GM21786 (cell line): ENCODE measurements at regions not wholly inside any gene's neighbourhood (a gene's known extent, or its start where the extent isn't known, plus 50 kb on each side); places are given as distances from the start of the nearest gene placed in this dataset.

Experiments used
- ATAC-seq: cut with Tn5 transposase; IDR thresholded peaks from one replicate; pipeline ENCODE4 v1.9.1; 2021; ENCODE audit not compliant: unreplicated experiment

DNA sequence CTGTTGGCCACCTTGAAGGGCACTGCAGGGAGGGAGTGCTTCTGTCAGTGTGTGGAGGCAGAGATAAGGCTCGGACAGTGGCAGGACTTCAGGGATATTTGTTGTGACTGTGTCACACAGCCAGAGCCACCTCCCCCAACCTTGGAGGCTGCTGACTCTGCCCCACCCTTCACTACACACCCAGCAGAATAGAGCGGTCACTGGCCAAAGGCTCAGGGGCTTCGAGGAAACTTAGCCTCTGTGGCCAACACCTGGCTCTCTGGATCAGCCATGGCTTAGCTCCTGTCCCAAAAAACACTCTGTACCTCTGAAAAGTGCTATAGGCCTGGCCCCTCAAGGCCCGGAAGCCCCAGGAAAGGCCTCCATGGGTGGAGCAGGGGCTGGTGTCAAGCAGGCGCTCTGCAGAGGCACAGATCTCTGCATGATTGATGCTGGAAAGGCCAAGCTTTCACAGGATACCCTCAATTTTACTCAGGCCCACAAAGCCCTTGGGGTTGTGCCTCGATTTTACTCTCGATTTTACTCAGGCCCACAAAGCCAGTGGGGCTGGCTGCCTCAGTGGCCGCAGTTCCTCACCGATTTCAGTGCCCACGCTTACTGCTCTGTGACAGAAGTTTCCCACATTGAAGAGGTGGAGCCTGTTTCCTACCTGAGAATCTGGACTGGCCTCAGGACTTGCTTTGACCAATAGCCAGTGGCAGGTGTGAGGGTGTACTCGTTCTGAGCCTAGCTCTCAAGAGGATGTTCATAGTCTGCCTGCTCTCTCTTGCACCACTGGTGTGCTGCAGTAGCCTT lies 113.2 kb upstream of the GPR26 start:
- peak; percentile 53 for ATAC-seq

DNA sequence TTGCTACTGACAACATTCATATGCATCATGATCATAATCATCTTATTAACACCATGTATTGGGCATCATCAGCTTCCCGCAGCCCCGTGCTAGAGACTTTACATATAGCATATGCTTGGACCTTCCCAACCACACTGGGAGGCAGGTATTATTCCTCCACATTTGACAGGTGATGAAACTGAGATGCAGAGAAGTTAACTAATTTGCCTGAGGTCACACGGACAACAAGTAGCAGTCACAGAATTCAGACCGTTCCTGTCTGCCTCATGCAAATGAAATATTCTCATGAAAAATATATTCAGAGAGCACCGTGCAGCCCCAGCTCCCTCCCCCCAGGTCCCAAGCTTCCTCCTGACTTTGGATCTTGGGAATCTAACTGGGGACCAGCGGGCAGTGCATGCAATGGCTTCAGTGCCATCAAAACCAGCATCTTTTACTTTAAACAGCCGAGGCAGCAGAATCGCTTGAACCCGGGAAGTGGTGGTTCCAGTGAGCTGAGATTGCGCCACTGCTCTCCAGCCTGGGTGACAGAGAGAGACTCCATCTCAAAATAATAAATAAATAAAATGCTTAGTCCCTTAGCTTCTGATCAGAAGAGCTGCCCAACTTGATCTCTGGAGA lies 112.2 kb upstream of the GPR26 start:
- ATAC-seq, result peak; percentile 37

GRCh38 chr10:123554656-123555055 lies 111.5 kb upstream of the GPR26 start:
- no peak for ATAC-seq

DNA sequence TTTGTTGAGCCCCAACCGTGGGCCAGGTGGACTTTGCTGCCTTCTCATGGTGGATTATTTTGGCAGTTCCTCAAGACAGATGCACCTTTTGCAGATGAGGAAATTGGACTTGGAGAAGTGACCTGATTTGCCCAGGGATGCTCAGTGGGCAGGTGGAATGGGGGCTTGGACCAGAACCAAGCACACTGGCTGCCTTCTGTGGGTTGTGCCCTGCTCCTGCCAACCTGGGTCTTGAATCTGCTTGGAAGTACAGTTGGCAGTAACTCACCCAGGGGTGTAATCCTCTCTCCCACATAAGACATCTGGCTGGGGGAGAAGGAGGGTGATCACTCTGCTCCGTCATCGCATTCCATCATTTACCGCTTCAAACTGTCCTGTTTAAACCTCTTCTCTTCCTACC lies 110.5 kb upstream of the GPR26 start:
- ATAC-seq, result no peak

- no peak for ATAC-seq
Observed at GRCh38 chr10:123556049-123556448, 110.1 kb upstream of the GPR26 start.

DNA sequence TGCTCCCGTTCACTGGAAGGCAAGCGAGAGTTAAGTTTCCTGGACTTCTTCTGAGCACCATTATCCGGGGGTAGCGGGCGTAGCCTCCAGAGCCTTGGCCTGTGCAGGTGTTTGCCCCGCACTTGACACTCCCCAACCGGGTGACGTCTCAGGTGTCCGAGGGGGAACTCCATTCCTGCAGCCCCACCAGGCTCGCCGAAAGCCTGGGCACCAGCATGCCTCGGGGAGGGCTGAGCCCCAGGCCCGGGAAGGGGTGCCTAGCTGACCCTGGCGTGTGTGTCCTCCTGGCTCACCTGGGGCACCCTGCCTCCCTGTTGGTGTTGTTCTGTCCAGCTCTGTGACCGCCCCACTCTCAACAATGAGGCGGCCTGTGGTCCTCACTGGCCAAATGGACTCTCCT lies 109.4 kb upstream of the GPR26 start:
- ATAC-seq, result no peak

- ATAC-seq, result no peak
Observed at GRCh38 chr10:123557366-123558108, 108.6 kb upstream of the GPR26 start.

DNA sequence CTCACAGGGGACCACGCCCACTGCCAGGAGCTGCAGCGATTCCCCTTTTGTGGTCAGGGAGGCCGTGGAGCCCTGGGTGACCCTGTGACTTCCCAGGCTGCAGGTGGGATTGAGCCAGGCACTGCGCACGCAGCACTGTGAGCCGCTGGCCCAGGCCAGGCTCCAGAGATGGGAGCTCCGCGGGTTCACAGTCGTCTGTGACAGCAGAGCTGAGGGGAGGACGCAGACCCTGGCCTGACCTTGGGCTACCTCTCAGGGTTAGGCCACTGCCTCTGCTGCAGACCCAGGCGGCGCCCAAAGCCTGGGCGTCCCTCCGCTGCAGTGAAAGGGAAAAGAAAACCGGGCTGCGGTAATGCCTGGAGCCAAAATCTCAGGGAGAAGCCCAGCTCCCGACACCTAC lies 107.5 kb upstream of the GPR26 start:
- ATAC-seq, result no peak

DNA sequence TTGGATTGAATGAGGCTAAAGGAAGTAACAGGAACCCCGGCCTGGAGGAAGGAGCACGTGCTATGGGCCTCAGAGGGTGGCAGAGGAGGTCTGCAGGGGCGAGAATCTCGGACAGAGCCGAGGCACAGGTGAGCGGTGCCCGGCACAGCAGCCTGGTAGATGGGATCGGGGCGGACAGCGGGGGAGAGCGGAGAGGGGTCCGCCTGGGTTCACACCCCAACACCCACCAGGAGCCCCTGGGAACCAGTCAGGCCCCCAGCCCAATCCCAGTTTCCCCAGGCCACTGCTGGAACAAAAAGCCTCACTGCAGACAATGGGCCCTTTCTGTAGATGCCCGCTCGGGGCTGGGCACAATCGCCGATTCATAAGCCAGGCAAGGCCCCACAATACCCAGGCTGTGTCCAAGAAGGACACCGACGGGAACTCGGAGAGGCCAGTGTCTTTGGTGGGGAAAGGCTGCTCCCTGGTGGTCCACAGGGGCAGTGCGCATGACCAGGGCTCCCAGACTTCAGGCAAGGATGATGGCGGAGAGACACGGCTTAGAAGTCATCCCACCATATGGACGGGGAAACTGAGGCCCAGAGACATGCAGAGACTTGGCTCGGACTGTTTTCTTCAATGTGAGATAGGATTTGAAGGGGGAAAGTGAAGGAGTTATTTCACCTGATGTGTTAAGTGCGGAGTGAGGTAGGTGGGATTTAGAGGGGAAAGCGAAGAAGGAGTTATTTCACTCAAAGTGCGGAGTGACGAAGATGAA lies 106.9 kb upstream of the GPR26 start:
- ATAC-seq, result peak; percentile 43

DNA sequence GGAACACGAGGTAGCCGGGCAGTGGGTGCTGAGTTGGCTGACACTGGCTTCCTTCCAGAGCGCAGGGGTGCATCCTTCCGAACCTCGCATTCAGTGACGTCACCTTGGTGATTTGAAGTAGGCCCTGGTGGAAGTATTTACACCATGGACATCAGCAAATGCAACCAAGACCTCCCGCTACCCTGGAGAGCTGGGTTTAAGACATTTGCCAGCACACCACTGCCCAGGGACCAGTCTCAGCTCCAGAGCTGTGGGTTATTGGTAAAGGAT lies 106.4 kb upstream of the GPR26 start:
- no peak for ATAC-seq

- no peak for ATAC-seq
Observed at GRCh38 chr10:123560301-123561140, 105.6 kb upstream of the GPR26 start.

GRCh38 chr10:123561141-123561440 lies 105.1 kb upstream of the GPR26 start:
- ATAC-seq, result no peak

DNA sequence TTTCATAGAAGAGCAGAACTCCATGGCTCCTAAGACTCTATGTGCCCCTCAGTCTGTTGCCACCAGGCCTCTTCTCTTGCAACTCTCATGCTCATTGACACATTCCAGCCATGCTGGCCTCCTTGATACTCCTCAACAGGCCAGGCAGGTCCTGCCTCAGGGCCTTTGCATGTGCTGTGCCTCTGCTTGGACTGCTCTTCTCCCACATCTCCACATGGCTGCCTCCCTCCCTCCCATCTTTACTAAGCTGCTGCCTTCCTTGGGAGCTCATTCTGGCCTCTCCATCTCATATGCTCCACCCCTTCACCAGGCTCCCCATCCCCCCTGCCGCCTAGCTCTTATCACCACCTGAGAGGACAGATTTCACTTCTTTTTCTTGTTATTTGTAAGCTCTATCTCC lies 103.8 kb upstream of the GPR26 start:
- no peak for ATAC-seq

DNA sequence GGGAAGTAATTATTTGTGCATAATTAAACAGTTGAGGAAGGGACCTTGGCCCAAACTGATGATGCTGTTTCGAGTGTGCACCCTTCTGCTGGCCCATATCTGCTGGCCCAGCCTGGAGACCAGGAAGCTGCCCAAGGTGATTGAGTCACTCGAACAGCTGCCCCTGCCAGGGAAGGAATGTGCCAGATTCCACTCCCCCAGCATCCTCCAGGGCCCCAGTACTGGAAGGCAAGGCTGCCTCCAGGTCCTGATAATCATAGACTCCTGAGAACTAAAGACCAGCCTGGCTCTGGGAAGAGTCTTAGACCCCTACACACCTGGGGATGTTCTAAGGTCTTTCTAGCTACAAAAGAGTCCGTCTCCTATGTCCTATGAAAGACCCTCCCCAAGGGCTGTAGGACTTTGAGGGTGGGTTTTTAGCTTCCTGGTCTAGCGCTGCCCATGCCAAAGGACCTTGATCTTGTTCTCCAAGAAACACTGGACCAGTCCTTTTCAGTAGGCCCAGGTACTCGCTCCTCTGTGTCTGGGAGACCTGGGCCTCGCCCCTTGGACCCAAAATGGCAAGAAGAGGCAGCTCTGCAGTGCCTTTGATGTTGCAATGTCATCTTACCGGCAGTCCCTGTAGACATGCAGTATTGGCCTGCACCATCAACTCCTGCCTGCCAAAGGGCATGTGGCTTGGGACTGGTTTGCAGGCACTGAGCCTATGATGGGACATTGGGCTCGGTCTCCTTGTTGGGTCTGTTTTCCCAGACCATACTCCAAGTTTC lies 103.2 kb upstream of the GPR26 start:
- no peak for ATAC-seq

- ATAC-seq, result no peak
Observed at GRCh38 chr10:123563581-123563855, 102.6 kb upstream of the GPR26 start.

DNA sequence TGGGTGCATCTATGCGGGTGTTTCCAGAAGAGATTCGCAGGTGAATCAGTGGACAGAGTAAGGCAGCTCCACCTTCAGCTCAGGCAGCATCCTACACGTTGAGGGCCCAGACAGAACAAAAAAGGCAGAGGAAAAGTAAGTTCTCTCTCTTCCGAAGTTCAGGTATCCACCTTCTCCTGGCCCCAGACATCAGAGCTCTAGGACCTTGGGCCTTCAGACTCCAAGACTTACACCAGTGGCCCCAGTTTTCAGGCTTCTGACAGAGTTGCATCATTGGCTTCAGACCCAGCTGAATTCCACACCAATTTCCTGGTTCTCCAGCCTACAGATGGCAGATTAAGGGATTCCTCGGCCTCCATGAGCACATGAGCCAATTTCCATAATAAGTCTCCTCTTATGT lies 102.2 kb upstream of the GPR26 start:
- ATAC-seq, result no peak

DNA sequence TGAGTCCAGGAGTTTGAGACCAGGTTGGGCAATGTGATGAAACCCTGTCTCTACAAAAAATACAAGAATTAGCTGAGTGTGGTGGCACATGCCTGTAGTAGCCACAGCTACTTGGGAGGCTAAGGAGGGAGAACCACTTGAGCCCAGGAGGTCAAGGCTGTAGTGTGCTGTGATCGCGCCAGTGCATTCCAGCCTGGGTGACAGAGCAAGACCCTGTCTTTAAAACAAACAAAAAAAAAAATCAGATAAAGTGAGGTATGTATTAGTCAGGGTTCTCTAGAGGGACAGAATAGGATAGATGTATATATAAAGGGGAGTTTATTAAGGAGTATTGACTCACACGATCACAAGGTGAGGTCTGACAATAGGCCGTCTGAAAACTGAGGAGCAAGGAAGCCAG lies 101.5 kb upstream of the GPR26 start:
- no peak for ATAC-seq

GRCh38 chr10:123565691-123566660 lies 100.2 kb upstream of the GPR26 start:
- no peak for ATAC-seq

DNA sequence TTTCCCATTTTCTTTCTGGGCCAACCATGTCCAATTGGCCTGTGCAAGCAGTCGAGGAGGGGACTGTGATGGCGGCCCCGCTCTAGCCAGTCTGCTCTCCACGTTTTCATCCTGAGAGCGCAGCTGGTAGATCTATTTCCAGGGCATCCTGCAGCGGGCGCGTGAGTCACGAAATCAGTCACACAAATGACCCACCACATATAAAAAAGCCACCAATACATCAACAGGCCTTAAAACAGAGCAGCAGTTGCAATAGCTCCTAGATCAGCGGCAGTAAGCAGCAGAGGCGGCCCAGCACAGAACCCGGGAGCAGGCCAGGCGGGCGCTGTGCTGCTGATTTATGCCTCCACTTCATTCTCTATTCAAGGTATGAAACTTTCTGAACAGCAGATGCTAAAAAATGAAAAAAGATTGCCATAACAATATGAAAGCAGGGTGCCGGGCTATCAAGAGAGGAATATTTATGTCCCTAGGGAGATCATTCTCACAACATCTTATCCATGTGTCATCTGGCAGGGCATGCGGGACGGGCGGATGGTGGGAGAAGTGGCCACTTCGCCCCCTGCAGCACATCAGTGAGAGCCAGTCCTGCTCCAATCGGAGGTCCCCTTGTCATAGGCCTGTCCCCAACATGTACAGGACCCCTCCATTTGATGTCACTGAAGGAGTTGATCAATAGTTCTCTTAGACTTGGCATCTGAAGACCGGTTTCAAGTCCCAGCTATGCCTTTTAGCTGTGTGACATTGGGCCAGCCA lies 98.0 kb upstream of the GPR26 start:
- ATAC-seq, result no peak
